ENCODE measurements at regions not wholly inside any gene's neighbourhood (a gene's known extent, or its start where the extent isn't known, plus 50 kb on each side); places are given as distances from the start of the nearest gene placed in this dataset.
A peak's percentile ranks its signal among the peaks of the same experiment; 100 is the strongest.
"Not testable (repeated sequence)": the region's sequence is repeated elsewhere in the genome, so short reads cannot be mapped to it uniquely, and the experiment has no call there.

GRCh38 chr11:67799808-67800207 is 125.4 kb upstream of the ALDH3B2 start:
- TF ChIP-seq EZH2 (IDR thresholded peaks at IDR 0.05; ENCODE audit: borderline replicate concordance, insufficient read depth, low read depth, low read length, poor library complexity, severe bottlenecking): not testable (repeated sequence)
- peak; percentile 52 for TF ChIP-seq CTCF (IDR thresholded peaks at IDR 0.05)
